Transverse colon (tissue), 4 donors: ENCODE measurements at regions not wholly inside any gene's neighbourhood (a gene's known extent, or its start where the extent isn't known, plus 50 kb on each side); places are given as distances from the start of the nearest gene placed in this dataset.

ENCODE experiments used
- EP300 ChIP-seq: sonication (generic); formaldehyde crosslinking; IDR thresholded peaks from one replicate; pipeline ENCODE4 v1.6.1; 2017; ENCODE audit warnings: antibody characterized with exemption, low read depth
- POLR2A ChIP-seq: fragments of 450-650 bp; IDR thresholded peaks from one replicate; pipeline ENCODE4 v1.6.1; 2016; ENCODE audit warnings: antibody characterized with exemption, mild to moderate bottlenecking, moderate library complexity
- POLR2AphosphoS5 ChIP-seq, 3 donors: sonication (generic); formaldehyde crosslinking; IDR thresholded peaks; one replicate each; pipeline ENCODE4 v1.6.1; 2016; ENCODE audit warnings: antibody characterized with exemption in 3 of 3
- TF ChIP-seq, protein P1 (sequence below), 5 experiments: fragments of 200-600 bp in 3 of 5; fragments of 450-650 bp in 2 of 5; sonication (generic) in 3 of 5; IDR thresholded peaks; 1 replicate in 2 of 5; 2 replicates in 3 of 5; pipeline ENCODE4 v1.5.1; 2016 to 2017; ENCODE audit warnings: antibody characterized with exemption in 5 of 5, inconsistent platforms in 3 of 5, mild to moderate bottlenecking in 2 of 5, moderate library complexity in 1 of 5

- no peak for TF ChIP-seq EP300
- TF ChIP-seq, protein P1, sequence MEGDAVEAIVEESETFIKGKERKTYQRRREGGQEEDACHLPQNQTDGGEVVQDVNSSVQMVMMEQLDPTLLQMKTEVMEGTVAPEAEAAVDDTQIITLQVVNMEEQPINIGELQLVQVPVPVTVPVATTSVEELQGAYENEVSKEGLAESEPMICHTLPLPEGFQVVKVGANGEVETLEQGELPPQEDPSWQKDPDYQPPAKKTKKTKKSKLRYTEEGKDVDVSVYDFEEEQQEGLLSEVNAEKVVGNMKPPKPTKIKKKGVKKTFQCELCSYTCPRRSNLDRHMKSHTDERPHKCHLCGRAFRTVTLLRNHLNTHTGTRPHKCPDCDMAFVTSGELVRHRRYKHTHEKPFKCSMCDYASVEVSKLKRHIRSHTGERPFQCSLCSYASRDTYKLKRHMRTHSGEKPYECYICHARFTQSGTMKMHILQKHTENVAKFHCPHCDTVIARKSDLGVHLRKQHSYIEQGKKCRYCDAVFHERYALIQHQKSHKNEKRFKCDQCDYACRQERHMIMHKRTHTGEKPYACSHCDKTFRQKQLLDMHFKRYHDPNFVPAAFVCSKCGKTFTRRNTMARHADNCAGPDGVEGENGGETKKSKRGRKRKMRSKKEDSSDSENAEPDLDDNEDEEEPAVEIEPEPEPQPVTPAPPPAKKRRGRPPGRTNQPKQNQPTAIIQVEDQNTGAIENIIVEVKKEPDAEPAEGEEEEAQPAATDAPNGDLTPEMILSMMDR (IDR thresholded peaks at IDR 0.05), result no peak
- TF ChIP-seq POLR2AphosphoS5 (IDR thresholded peaks at IDR 0.05), result no peak
- no peak for TF ChIP-seq POLR2A
Observed at GRCh38 chrX:43266487-43266886, 389.6 kb upstream of the MAOA start.
